Right lobe of liver (tissue), 4 donors: ENCODE measurements at regions not wholly inside any gene's neighbourhood (a gene's known extent, or its start where the extent isn't known, plus 50 kb on each side); places are given as distances from the start of the nearest gene placed in this dataset.

ENCODE experiments used
- CTCF ChIP-seq, 4 donors: fragments of 200-600 bp in 3 of 4; fragments of 450-650 bp in 1 of 4; IDR thresholded peaks; one replicate each; pipeline versions ENCODE4 v1.5.1 to v1.8.0; 2016 to 2022; ENCODE audit warnings: antibody characterized with exemption in 4 of 4, mild to moderate bottlenecking in 2 of 4
- POLR2A ChIP-seq: fragments of 450-650 bp; IDR thresholded peaks from one replicate; pipeline ENCODE4 v1.6.1; 2017; ENCODE audit warnings: antibody characterized with exemption, mild to moderate bottlenecking
- donor health status: DM: no; HTN: no; CAD: no.
- donor health status: DM: no; HTN: no; CAD: no.
- donor health status: DM: no; HTN: yes; CAD: no.

GRCh38 chr21:17396948-17397347, 115.9 kb upstream of the CXADR start:
- TF ChIP-seq CTCF (IDR thresholded peaks at IDR 0.05) (no peak), POLR2A (no peak)
